Tibial artery (tissue), 4 donors: ENCODE measurements at regions not wholly inside any gene's neighbourhood (a gene's known extent, or its start where the extent isn't known, plus 50 kb on each side); places are given as distances from the start of the nearest gene placed in this dataset.

Experiments
- DNase-seq, 2 donors: peaks; one replicate each; pipeline ENCODE4 v3.0.0-alpha.2; 2019
- H3K27ac ChIP-seq, 2 donors: fragments of 200-600 bp; sonication (generic) in 1 of 2; 1 replicate in 1 of 2; 2 replicates in 1 of 2; pipeline ENCODE4 v1.5.1; 2018 to 2019; ENCODE audit warnings: mild to moderate bottlenecking in 1 of 2
- H3K27me3 ChIP-seq, 2 donors: fragments of 200-600 bp; sonication (generic) in 1 of 2; one replicate each; pipeline versions ENCODE4 v1.5.1 to v1.6.0; 2016 to 2019
- H3K36me3 ChIP-seq, 3 donors: fragments of 200-600 bp; sonication (generic) in 2 of 3; one replicate each; pipeline ENCODE4 v1.5.1; 2016 to 2019; ENCODE audit warnings: mild to moderate bottlenecking in 2 of 3
- H3K4me1 ChIP-seq, 4 donors: fragments of 200-600 bp; sonication (generic) in 2 of 4; 1 replicate in 3 of 4; 2 replicates in 1 of 4; pipeline ENCODE4 v1.5.1; 2016 to 2019
- H3K4me3 ChIP-seq, 2 donors: fragments of 200-600 bp; sonication (generic) in 1 of 2; 1 replicate in 1 of 2; 2 replicates in 1 of 2; pipeline ENCODE4 v1.5.1; 2018 to 2019; ENCODE audit warnings: mild to moderate bottlenecking in 2 of 2
- H3K9me3 ChIP-seq, 3 donors: fragments of 200-600 bp; sonication (generic) in 1 of 3; one replicate each; pipeline ENCODE4 v1.5.1; 2016 to 2019
- CTCF ChIP-seq, 2 experiments: fragments of 200-600 bp in 1 of 2; fragments of 450-650 bp in 1 of 2; IDR thresholded peaks; one replicate each; pipeline ENCODE4 v1.5.1; 2017 to 2019; ENCODE audit warnings: antibody characterized with exemption in 2 of 2, mild to moderate bottlenecking in 1 of 2, moderate library complexity in 1 of 2
- intact Hi-C: fragments of 100-400 bp; cut with DNase I; formaldehyde crosslinking; loops from one replicate; pipeline ENCODE4 v1.15.0; 2023; ENCODE audit warnings: low total_unique reads

GRCh38 chr7:106774768-106775551, 90.1 kb upstream of the PIK3CG start:
- DNase-seq = peak in 1 of 2 donors; percentile 24
- TF ChIP-seq CTCF (IDR thresholded peaks at IDR 0.05) = no peak
- H3K36me3 ChIP-seq = no peaks in the 10 kb centered on the region
- intact Hi-C loops = no loop called here
- H3K27ac ChIP-seq = no peak overlapping the region
- H3K9me3 ChIP-seq = no peaks in the 10 kb centered on the region
- no peaks in the 10 kb centered on the region for H3K27me3 ChIP-seq
- no peak overlapping the region for H3K4me3 ChIP-seq
- peaks cover 0 to 6% (median 0%) of the 10 kb centered on the region in 4 donors for H3K4me1 ChIP-seq

GRCh38 chr7:106775552-106775936, 89.5 kb upstream of the PIK3CG start:
- Histone ChIP-seq H3K27me3 (no peaks in the 10 kb centered on the region), H3K4me1 (no peaks in the 10 kb centered on the region), H3K36me3 (no peaks in the 10 kb centered on the region), H3K9me3 (no peaks in the 10 kb centered on the region), H3K27ac (no peak overlapping the region), H3K4me3 (no peak overlapping the region)
- no peak for TF ChIP-seq CTCF (IDR thresholded peaks at IDR 0.05)
- no peak for DNase-seq
- intact Hi-C loops = no loop called here

GRCh38 chr7:106775975-106776607, 89.0 kb upstream of the PIK3CG start:
- Histone ChIP-seq H3K4me1 (no peaks in the 10 kb centered on the region), H3K4me3 (no peak overlapping the region), H3K9me3 (no peaks in the 10 kb centered on the region), H3K36me3 (no peaks in the 10 kb centered on the region), H3K27ac (no peak overlapping the region), H3K27me3 (no peaks in the 10 kb centered on the region)
- no peak for DNase-seq
- intact Hi-C loops = no loop called here
- TF ChIP-seq CTCF (IDR thresholded peaks at IDR 0.05) = no peak

GRCh38 chr7:106776618-106777347, 88.3 kb upstream of the PIK3CG start:
- DNase-seq = no peak
- intact Hi-C loops = no loop called here
- H3K27ac ChIP-seq = no peak overlapping the region
- TF ChIP-seq CTCF (IDR thresholded peaks at IDR 0.05) = no peak
- no peaks in the 10 kb centered on the region for H3K27me3 ChIP-seq
- H3K4me3 ChIP-seq = no peak overlapping the region
- no peaks in the 10 kb centered on the region for H3K9me3 ChIP-seq
- no peaks in the 10 kb centered on the region for H3K4me1 ChIP-seq
- H3K36me3 ChIP-seq = no peaks in the 10 kb centered on the region

GRCh38 chr7:106777674-106778299, 87.3 kb upstream of the PIK3CG start:
- Histone ChIP-seq H3K36me3 (no peaks in the 10 kb centered on the region), H3K4me3 (no peak overlapping the region), H3K27ac (no peak overlapping the region), H3K4me1 (no peaks in the 10 kb centered on the region), H3K27me3 (no peaks in the 10 kb centered on the region), H3K9me3 (no peaks in the 10 kb centered on the region)
- DNase-seq = no peak
- TF ChIP-seq CTCF (IDR thresholded peaks at IDR 0.05) = no peak
- intact Hi-C loops = no loop called here
